GM12864 (cell line): ENCODE measurements at regions not wholly inside any gene's neighbourhood (a gene's known extent, or its start where the extent isn't known, plus 50 kb on each side); places are given as distances from the start of the nearest gene placed in this dataset.
"Not testable (repeated sequence)": the region's sequence is repeated elsewhere in the genome, so short reads cannot be mapped to it uniquely, and the experiment has no call there.

Experiments
- DNase-seq: peaks from one replicate; pipeline ENCODE4 v3.0.0-alpha.2; 2011; ENCODE audit warnings: low read depth
- H3K4me3 ChIP-seq: 2 replicates; pipeline ENCODE4 v1.5.1; 2011; ENCODE audit warnings: mild to moderate bottlenecking, low read depth, low read length, control low read depth
- TF ChIP-seq, protein P1 (sequence below): IDR thresholded peaks from 2 replicates; pipeline ENCODE4 v1.5.1; 2011; ENCODE audit warnings: low read depth, mild to moderate bottlenecking, moderate library complexity, low read length, control low read depth, inconsistent platforms; ENCODE audit errors: missing control alignments

DNA sequence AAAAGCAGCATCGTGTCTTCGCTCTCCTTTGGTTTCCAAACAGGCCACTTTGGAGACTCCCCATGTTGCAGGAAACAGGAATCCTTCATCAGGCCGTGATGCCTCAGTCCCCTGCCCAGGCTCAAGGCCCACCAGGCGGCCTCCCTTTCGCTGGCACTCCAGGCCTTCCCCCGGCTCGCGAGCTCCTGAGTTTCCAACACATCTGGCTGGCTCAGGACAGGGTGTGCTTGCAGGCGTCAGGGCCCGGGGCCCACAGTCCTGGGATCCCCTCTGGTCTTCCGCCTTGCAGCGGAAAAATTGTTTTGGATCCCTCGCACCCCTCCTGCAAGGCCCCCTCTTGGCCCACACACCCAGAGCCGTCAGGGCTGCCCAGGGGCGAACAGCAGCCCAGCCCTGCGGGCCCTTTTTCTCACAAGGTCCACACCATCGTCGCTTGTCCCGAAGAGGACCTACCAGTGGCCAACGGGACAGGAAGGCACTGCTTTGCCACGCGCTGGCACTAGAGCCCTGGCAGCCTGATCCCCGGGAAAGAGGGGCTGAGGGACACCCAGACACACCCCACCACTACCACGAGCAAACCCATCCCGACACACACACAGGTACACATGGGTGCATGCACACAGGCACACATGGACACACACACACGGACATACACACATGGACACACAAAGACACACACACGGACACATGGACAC is 1930.9 kb upstream of the DEFB115 start:
- no peak overlapping the region for H3K4me3 ChIP-seq
- DNase-seq = no peak
- TF ChIP-seq, protein P1, sequence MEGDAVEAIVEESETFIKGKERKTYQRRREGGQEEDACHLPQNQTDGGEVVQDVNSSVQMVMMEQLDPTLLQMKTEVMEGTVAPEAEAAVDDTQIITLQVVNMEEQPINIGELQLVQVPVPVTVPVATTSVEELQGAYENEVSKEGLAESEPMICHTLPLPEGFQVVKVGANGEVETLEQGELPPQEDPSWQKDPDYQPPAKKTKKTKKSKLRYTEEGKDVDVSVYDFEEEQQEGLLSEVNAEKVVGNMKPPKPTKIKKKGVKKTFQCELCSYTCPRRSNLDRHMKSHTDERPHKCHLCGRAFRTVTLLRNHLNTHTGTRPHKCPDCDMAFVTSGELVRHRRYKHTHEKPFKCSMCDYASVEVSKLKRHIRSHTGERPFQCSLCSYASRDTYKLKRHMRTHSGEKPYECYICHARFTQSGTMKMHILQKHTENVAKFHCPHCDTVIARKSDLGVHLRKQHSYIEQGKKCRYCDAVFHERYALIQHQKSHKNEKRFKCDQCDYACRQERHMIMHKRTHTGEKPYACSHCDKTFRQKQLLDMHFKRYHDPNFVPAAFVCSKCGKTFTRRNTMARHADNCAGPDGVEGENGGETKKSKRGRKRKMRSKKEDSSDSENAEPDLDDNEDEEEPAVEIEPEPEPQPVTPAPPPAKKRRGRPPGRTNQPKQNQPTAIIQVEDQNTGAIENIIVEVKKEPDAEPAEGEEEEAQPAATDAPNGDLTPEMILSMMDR = no peak

DNA sequence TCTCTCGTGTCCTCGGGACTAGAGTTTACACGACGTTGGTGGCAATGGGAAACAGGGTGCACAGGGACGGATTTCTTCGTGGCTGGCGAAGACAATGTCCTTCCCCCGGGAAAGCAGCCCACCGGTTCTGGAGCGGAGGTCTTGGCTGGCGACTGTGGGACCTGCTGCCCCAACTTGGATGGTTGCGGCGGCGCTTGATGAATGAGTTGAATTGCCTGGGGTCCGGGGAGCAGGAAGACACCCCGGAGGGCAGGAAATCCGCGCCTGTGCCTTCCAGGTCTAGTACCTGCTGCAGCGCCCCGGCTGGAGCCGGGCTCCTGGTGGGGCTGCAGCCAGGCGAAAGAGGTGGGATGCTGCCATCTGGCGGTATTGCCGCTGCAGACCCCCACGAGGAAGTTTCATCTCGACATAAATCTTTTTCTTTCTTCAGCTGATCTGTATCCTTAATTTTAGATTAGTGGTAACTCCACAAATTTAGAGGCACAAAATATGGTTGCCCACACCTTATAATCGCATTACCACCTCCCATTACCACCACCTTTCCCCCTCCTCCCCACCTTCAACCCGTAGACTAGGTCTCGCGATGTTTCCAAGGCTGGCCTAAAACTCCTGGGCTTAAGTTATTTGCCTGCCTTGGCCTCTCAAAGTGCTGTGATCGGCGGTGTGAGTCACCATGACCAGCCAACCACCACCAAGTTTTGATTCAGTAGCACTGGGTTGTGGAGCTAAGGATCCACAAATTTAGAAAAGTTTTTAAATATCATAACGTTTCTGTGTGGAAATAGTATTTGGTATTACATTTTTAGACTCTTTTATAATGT is 1929.7 kb upstream of the DEFB115 start:
- DNase-seq = not testable (repeated sequence)

DNA sequence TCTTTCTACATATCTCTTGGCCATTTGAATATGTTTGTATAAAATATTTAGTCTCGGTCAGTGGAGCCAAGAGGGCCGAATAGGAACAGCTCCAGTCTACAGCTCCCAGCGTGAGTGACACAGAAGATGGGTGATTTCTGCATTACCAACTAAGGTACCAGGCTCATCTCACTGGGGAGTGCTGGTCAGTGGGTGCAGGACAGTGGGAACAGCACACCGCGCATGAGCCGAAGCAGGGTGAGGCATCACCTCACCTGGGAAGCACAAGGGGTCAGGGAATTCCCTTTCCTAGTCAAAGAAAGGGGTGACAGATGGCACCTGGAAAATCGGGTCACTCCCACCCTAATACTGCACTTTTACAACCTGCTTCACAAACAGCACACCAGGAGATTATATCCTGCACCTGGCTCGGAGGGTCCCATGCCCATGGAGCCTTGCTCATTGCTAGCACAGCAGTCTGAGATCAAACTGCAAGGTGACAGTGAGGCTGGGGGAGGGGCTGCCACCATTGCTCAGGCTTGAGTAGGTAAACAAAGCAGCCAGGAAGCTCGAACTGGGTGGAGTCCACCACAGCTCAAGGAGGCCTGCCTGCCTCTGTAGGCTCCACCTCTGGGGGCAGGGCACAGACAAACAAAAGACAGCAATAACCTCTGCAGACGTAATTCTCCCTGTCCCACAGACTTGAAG is 1926.9 kb upstream of the DEFB115 start:
- H3K4me3 ChIP-seq, DNase-seq: not testable (repeated sequence)

More for the DNA sequence above, 1929.7 kb upstream of the DEFB115 start:
- H3K4me3 ChIP-seq = not testable (repeated sequence)

DNA sequence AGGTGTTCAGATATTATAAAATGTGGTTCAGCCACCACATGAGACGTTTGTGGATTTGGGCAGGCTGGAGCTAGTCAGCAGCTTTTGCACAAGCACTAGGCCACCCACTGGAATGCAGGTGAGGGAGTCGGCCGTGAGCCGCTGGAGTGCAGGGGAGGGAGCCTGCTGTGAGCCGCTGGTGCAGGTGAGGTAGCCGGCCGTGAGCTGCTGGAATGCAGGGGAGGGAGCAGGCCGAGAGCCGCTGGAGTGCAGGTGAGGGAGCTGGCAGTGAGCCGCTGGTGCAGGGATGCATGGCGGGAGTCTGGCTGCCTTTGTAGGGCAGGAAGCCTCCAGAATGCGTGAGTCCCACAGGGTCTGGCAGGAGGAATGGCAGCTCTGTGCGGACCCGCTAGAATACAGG is 1907.6 kb upstream of the DEFB115 start:
- DNase-seq = no peak
- TF ChIP-seq, protein P1 = no peak
- H3K4me3 ChIP-seq = no peak overlapping the region

DNA sequence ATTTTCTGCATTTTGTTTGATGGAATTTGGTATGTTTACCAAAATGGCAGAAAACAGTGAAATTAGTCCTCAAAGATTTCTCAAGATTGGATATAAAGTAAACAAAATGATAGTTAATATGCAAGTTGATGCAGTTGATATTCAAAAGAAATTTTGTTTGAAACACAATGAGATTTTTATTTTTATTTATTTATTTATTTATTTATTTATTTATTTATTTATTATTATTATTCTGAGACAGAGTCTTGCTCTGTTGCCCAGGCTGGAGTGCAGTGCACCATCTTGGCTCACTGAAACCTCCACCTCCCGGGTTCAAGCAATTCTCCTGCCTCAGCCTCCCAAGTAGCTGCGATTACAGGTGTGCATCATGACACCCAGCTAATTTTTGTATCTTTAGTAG is 1881.5 kb upstream of the DEFB115 start:
- not testable (repeated sequence) for DNase-seq, H3K4me3 ChIP-seq

DNA sequence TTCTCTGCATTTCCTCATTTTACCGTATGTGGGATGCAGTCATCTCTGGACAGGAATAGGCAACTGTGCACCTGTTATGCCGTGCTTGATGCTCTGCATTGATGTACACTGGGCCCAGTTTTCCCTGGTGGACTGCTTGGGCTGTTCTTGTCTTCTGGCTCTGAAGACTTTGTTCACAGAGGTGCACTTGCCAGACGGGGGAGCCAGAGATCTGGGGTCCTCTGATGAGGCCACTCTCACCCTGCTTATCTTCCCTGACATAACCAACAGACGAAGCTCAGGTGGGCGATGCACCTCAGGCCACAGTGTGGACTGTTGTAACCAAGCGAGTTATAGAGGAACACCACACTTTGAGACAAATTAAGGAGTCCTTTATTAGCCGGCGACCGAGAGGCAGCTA is 1864.6 kb upstream of the DEFB115 start:
- DNase-seq, H3K4me3 ChIP-seq: not testable (repeated sequence)

DNA sequence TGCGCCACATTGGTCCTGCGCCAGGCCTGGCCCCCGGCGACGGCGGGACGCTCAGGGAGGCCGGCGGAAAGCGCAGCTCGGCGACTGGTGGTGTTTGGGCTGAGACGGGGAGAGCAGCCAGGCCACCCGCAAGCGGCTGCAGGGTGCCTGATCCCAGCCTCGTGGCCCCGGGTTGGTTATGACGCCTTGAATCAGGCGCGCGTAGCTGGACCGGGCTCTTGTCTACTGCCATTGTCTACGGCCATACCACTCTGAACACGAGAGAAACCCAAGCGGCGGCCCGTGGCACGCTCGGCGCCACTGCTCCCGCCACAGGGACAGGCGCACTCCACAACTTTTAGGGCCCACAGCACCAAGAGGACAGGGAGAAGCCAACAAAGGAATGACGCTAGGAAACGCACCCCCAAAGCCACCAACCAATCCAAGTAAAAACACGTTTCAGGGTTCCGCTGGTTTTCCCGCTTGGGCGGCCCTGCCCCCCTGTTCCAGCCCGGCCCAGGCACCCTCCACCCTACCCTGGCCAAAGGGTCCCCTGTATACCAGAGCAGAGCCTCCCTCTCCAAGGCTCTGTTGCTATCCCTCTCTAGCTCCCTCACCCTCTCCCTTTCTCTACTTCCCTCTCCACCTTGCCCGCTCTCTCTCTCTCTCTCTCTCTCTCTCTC is 1849.3 kb upstream of the DEFB115 start:
- H3K4me3 ChIP-seq = no peak overlapping the region
- TF ChIP-seq, protein P1 = no peak

DNA sequence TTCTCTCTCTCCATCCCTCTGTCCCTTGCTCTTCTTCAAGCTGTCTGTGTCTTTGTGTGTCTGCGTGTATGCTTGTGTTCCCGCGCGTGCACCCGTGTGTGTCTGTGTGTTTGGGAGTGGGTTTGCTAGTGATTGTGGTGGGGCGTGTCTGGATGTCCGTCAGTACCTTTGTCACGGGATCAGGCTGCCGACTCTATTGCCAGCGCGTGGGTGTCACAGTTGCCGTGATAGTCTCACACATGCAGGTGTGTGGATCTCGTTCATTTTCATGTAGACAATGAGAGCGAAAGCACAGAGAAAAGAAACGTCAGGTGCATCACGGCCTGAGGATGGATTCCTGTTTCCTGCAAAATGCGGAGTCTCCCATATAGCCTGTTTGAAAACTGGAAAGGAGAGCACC is 1848.8 kb upstream of the DEFB115 start:
- not testable (repeated sequence) for DNase-seq, H3K4me3 ChIP-seq

More for the DNA sequence above, 1849.3 kb upstream of the DEFB115 start:
- no peak for DNase-seq

DNA sequence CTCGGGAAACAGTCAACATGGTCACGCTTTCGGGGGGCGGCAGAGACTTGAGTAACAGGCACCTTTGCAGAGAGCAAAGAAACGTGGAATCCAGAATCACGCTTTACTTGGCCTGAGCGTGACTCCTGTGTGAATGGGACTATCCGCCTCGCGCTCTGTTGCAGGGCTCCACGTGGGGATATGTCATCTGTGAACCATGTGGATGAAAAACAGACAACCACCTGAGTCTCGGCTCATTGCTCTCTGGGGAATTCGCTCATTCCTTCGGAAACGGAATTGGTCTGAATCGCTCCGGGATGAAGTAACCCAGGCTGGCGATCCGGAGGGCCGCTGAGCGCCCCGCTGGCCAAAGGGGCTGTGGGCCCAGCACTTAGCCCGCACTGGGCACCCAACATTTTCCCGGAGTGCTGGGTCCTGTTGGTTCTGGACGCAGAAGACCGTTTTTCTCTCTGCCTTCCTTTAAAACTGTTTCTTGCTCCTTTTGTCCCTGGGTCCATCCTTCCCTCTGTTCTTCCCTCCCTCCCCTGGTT is 1848.2 kb upstream of the DEFB115 start:
- DNase-seq, H3K4me3 ChIP-seq: not testable (repeated sequence)
